Effector memory CD8-positive, alpha-beta T cell (primary cell): ENCODE measurements at regions not wholly inside any gene's neighbourhood (a gene's known extent, or its start where the extent isn't known, plus 50 kb on each side); places are given as distances from the start of the nearest gene placed in this dataset.

ENCODE experiments used
- ATAC-seq: fragments of 150-1000 bp; cut with Tn5 transposase; replicated peaks from 2 replicates; pipeline ENCODE4 v1.10.0; 2021; ENCODE audit warnings: mild to moderate bottlenecking, moderate library complexity
- DNase-seq, 3 experiments: peaks; one replicate each; pipeline ENCODE4 v3.0.0; 2021
- H3K27ac Mint-ChIP-seq, 2 donors: one replicate each; pipeline ENCODE4 v1.8.0; 2022; ENCODE audit warnings: mild to moderate bottlenecking in 2 of 2, mixed read lengths in 2 of 2, moderate library complexity in 2 of 2
- H3K27me3 Mint-ChIP-seq, 2 donors: one replicate each; pipeline ENCODE4 v1.8.0; 2022; ENCODE audit warnings: mixed read lengths in 2 of 2
- H3K36me3 Mint-ChIP-seq: one replicate; pipeline ENCODE4 v1.8.0; 2022; ENCODE audit warnings: mild to moderate bottlenecking, moderate library complexity, mixed read lengths; ENCODE audit not compliant: insufficient read depth
- H3K4me1 Mint-ChIP-seq, 2 donors: one replicate each; pipeline ENCODE4 v1.8.0; 2022; ENCODE audit warnings: low read depth in 2 of 2, mixed read lengths in 2 of 2
- H3K4me3 Mint-ChIP-seq, 2 donors: one replicate each; pipeline ENCODE4 v1.8.0; 2022; ENCODE audit warnings: mild to moderate bottlenecking in 2 of 2, mixed read lengths in 2 of 2, moderate library complexity in 2 of 2
- H3K9me3 Mint-ChIP-seq, 2 donors: one replicate each; pipeline ENCODE4 v1.8.0; 2022; ENCODE audit warnings: mixed read lengths in 2 of 2

DNA sequence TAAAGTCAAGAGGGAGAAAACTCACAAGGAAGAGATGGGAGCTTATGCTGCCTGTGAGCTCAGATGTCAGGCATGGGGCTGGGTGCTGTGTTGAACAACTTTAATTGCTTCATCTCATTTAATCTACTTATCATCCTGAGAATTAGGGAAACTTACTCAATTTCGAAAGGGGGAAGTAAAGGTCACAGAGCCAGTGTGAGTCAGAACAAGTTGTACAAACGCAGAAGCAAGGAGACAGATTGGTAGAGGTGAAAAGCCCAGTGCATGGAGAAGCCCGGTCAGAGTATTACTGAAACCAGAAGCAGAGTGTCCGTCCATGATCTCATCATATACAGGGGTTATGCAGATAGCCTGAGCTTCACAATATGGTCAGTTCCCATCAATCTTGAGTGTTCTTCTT lies 281.1 kb upstream of the POU3F3 start:
- Mint-ChIP-seq H3K27me3 (no peaks in the 10 kb centered on the region), H3K9me3 (peaks cover 3 to 14% of the 10 kb centered on the region in 2 donors), H3K27ac (no peak overlapping the region), H3K4me1 (peaks cover 0 to 4% of the 10 kb centered on the region in 2 donors), H3K4me3 (no peak overlapping the region), H3K36me3 (no peaks in the 10 kb centered on the region)
- ATAC-seq, result peak; percentile 29
- no peak for DNase-seq

- Mint-ChIP-seq H3K9me3 (peaks cover 3 to 22% of the 10 kb centered on the region in 2 donors), H3K4me3 (no peak overlapping the region), H3K27me3 (no peaks in the 10 kb centered on the region), H3K4me1 (peaks cover 0 to 4% of the 10 kb centered on the region in 2 donors), H3K36me3 (no peaks in the 10 kb centered on the region), H3K27ac (no peak overlapping the region)
- DNase-seq (no peak), ATAC-seq (no peak)
Measured at GRCh38 chr2:104574367-104574766, 279.5 kb upstream of the POU3F3 start.

- Mint-ChIP-seq H3K27me3 (no peaks in the 10 kb centered on the region), H3K4me1 (peaks cover 0 to 4% of the 10 kb centered on the region in 2 donors), H3K36me3 (no peaks in the 10 kb centered on the region), H3K27ac (no peak overlapping the region), H3K9me3 (peaks cover 3 to 22% of the 10 kb centered on the region in 2 donors), H3K4me3 (no peak overlapping the region)
- DNase-seq (no peak), ATAC-seq (no peak)
Measured at GRCh38 chr2:104577143-104577542, 276.8 kb upstream of the POU3F3 start.

DNA sequence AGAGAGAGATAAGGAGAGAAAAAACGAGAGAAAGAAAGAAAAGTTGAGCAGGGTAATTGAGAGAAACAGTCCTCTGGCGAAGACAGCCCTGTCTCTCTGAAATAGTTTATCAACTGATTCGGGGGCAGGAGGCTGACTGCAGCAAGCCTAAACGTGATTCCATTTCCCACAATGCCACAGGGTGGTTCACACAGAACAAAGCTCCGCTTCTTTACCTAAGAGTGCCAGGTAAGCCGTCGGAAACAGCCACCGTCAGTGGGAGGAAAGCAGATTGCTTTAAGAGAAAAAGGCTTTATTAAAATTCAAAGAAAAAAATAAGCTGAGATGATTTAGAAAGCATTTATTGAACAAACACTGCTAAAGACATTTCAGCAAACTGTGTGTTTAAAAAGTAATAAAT lies 271.4 kb upstream of the POU3F3 start:
- no peak overlapping the region for H3K4me3 Mint-ChIP-seq
- H3K27ac Mint-ChIP-seq, result no peak overlapping the region
- H3K27me3 Mint-ChIP-seq, result no peaks in the 10 kb centered on the region
- H3K4me1 Mint-ChIP-seq, result no peaks in the 10 kb centered on the region
- peaks cover 4 to 8% of the 10 kb centered on the region in 2 donors for H3K9me3 Mint-ChIP-seq
- DNase-seq (no peak), ATAC-seq (no peak)
- H3K36me3 Mint-ChIP-seq, result no peaks in the 10 kb centered on the region

DNA sequence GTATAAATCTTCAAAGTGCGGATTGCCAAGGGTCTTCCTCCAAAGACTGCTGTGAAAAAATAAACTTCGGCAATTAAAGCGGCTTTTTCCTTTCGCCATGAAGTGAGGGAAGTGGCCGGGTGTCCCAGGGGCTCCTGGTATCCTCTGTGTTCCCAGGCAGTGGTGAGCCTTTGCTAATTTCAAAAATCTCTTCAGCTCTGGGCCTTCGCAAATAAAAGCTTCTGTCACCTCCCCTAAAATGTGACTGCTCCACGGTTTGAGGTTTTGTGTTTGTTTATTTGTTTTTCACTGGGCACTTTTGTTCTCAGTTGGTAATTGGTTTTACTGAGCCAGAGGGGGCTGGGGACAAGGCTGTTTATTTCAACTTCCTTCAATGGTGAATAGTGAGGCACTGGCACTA lies 270.1 kb upstream of the POU3F3 start:
- Mint-ChIP-seq H3K4me1 (no peaks in the 10 kb centered on the region), H3K9me3 (peaks cover 0 to 4% of the 10 kb centered on the region in 2 donors), H3K27ac (no peak overlapping the region), H3K4me3 (no peak overlapping the region), H3K27me3 (no peaks in the 10 kb centered on the region), H3K36me3 (no peaks in the 10 kb centered on the region)
- ATAC-seq (no peak), DNase-seq (no peak)

GRCh38 chr2:104584393-104584792 lies 269.5 kb upstream of the POU3F3 start:
- Mint-ChIP-seq H3K27me3 (no peaks in the 10 kb centered on the region), H3K36me3 (no peaks in the 10 kb centered on the region), H3K4me1 (no peaks in the 10 kb centered on the region), H3K4me3 (no peak overlapping the region), H3K9me3 (peaks cover 2 to 4% of the 10 kb centered on the region in 2 donors), H3K27ac (no peak overlapping the region)
- DNase-seq, result no peak
- ATAC-seq, result no peak

DNA sequence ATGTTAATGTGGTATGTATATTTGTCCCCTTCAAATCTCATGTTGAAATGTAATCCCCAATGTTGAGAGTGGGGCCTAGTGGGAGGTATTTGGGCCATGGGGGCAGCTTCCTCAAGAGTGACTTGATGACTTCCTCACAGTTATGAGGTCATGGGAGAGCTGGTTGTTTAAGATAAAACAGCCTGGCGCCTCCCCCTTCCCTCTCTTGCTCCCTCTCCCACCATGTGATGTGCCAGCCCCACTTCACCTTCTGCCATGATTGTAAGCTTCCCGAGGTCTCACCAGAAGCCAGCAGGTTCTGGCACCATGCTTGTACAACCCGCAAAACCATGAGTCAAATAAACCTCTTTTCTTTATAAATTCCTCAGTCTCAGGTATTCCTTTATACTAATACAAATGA lies 258.3 kb upstream of the POU3F3 start:
- no peaks in the 10 kb centered on the region for H3K36me3 Mint-ChIP-seq
- H3K27me3 Mint-ChIP-seq, result no peaks in the 10 kb centered on the region
- no peak for ATAC-seq
- no peak overlapping the region for H3K4me3 Mint-ChIP-seq
- H3K4me1 Mint-ChIP-seq, result no peaks in the 10 kb centered on the region
- H3K9me3 Mint-ChIP-seq, result peaks cover 7 to 8% of the 10 kb centered on the region in 2 donors
- no peak overlapping the region for H3K27ac Mint-ChIP-seq
- no peak for DNase-seq

- DNase-seq (no peak), ATAC-seq (no peak)
- no peak overlapping the region for H3K27ac Mint-ChIP-seq
- no peaks in the 10 kb centered on the region for H3K36me3 Mint-ChIP-seq
- no peaks in the 10 kb centered on the region for H3K27me3 Mint-ChIP-seq
- H3K4me3 Mint-ChIP-seq, result no peak overlapping the region
- no peaks in the 10 kb centered on the region for H3K4me1 Mint-ChIP-seq
- peaks cover 0 to 7% of the 10 kb centered on the region in 2 donors for H3K9me3 Mint-ChIP-seq
Measured at GRCh38 chr2:104597942-104598341, 256.0 kb upstream of the POU3F3 start.

DNA sequence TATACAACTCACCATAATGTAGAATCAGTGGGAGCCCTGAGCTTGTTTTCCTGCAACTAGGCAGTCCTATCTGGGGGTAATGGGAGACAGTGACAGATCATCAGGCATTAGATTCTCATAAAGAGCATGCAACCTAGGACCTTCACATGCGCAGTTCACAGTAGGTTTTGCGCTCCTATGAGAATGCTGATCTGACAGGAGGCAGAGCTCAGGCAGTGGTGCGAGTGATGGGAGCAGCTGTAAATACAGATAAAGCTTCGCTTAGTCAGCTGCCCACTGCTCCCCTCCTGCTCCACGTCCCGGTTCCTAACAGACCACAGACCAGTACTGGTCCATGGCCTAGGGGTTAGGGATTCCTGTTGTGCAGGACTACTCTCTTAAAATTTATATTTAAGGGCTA lies 255.3 kb upstream of the POU3F3 start:
- no peak overlapping the region for H3K4me3 Mint-ChIP-seq
- ATAC-seq (no peak), DNase-seq (no peak)
- peaks cover 0 to 7% of the 10 kb centered on the region in 2 donors for H3K9me3 Mint-ChIP-seq
- no peak overlapping the region for H3K27ac Mint-ChIP-seq
- H3K36me3 Mint-ChIP-seq, result no peaks in the 10 kb centered on the region
- H3K4me1 Mint-ChIP-seq, result no peaks in the 10 kb centered on the region
- no peaks in the 10 kb centered on the region for H3K27me3 Mint-ChIP-seq

- Mint-ChIP-seq H3K9me3 (peaks cover 0 to 12% of the 10 kb centered on the region in 2 donors), H3K4me3 (no peak overlapping the region), H3K27me3 (no peaks in the 10 kb centered on the region), H3K4me1 (no peaks in the 10 kb centered on the region), H3K36me3 (no peaks in the 10 kb centered on the region), H3K27ac (no peak overlapping the region)
- ATAC-seq (no peak), DNase-seq (no peak)
Measured at GRCh38 chr2:104599787-104600510, 254.0 kb upstream of the POU3F3 start.

DNA sequence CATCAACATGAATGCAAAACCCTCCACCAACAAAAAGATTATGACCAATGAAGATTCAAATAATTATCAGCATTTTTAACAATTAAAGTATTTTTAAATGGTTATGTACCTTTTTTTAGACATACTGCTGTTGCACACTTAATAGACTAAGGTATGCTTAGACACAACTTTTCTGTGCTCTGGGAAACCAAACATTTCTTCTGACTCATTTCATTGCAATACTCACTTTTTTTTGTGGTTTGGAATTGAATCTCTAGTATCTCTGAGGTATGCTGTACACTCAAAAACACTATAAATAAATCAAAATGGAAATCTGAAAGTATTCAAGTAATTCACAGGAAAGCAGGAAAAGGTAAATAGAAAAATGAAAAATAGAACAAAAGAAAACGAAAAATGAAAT lies 247.9 kb upstream of the POU3F3 start:
- Mint-ChIP-seq H3K36me3 (no peaks in the 10 kb centered on the region), H3K9me3 (peaks cover 0 to 6% of the 10 kb centered on the region in 2 donors), H3K4me1 (no peaks in the 10 kb centered on the region), H3K27ac (no peak overlapping the region), H3K27me3 (no peaks in the 10 kb centered on the region), H3K4me3 (no peak overlapping the region)
- ATAC-seq, result no peak
- DNase-seq, result no peak

GRCh38 chr2:104616856-104617255 lies 237.1 kb upstream of the POU3F3 start:
- DNase-seq (no peak), ATAC-seq (no peak)
- Mint-ChIP-seq H3K36me3 (no peaks in the 10 kb centered on the region), H3K4me1 (no peaks in the 10 kb centered on the region), H3K27me3 (no peaks in the 10 kb centered on the region), H3K9me3 (peaks cover 7 to 21% of the 10 kb centered on the region in 2 donors), H3K27ac (no peak overlapping the region), H3K4me3 (no peak overlapping the region)

- DNase-seq (no peak), ATAC-seq (no peak)
- Mint-ChIP-seq H3K9me3 (peaks cover 9 to 27% of the 10 kb centered on the region in 2 donors), H3K27ac (no peak overlapping the region), H3K36me3 (no peaks in the 10 kb centered on the region), H3K4me3 (no peak overlapping the region), H3K4me1 (no peaks in the 10 kb centered on the region), H3K27me3 (no peaks in the 10 kb centered on the region)
Measured at GRCh38 chr2:104620801-104621200, 233.1 kb upstream of the POU3F3 start.

- Mint-ChIP-seq H3K9me3 (peaks cover 0 to 8% of the 10 kb centered on the region in 2 donors), H3K27ac (no peak overlapping the region), H3K4me1 (no peaks in the 10 kb centered on the region), H3K36me3 (no peaks in the 10 kb centered on the region), H3K4me3 (no peak overlapping the region), H3K27me3 (no peaks in the 10 kb centered on the region)
- ATAC-seq, result no peak
- no peak for DNase-seq
Measured at GRCh38 chr2:104635608-104636007, 218.3 kb upstream of the POU3F3 start.
